ENCODE measurements at regions not wholly inside any gene's neighbourhood (a gene's known extent, or its start where the extent isn't known, plus 50 kb on each side); places are given as distances from the start of the nearest gene placed in this dataset.

DNA sequence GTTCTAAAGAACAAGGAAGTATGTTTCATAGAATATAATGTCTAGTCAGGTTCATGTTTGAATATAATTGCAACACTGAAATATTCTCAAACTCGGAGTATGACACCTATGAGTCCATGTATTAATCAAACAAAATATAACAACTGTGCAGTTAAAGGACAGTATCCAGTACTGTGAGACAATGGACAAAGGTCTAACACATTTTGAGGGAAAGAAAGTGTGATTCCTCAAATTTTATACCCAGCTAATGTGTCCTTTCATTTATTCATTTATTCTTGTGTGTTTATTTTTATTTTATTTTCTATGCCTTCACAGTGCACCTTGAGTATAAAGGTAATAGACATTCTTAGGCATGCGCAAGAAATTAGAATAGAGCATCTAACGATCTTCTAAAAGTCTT lies 401.0 kb upstream of the ZFHX3 start:
- Histone ChIP-seq H3K27me3 (no peaks in the 10 kb centered on the region), H3K27ac (no peak overlapping the region), H3K36me3 (no peaks in the 10 kb centered on the region), H3K9me3 (no peaks in the 10 kb centered on the region), H3K4me1 (no peaks in the 10 kb centered on the region), H3K4me3 (no peak overlapping the region)
- no peak for DNase-seq
- no peak for TF ChIP-seq POLR2A (IDR thresholded peaks at IDR 0.05)
- no peak for TF ChIP-seq CTCF (IDR thresholded peaks at IDR 0.05)

DNA sequence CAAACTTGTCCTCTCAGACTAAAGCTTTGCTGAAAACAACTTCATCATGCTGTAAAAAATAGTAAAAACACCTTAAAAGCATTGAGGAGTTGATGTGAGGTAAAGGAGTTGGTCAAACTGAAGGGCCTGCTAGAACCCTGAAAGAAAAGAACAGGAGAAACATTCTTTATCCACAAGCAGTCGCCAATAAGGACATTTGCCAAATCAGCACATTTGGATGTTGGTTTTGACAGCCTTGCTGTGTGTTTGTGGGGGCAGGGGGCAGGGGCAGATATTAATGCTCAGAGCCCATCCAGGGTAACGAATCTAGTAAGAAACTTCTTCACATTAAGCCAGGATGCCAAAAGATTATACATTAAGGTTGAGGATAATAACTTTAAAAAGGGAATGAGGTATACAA lies 399.9 kb upstream of the ZFHX3 start:
- H3K27me3 ChIP-seq, result no peaks in the 10 kb centered on the region
- DNase-seq, result no peak
- H3K4me3 ChIP-seq, result no peak overlapping the region
- H3K9me3 ChIP-seq, result no peaks in the 10 kb centered on the region
- H3K36me3 ChIP-seq, result no peaks in the 10 kb centered on the region
- H3K27ac ChIP-seq, result no peak overlapping the region
- TF ChIP-seq CTCF (IDR thresholded peaks at IDR 0.05), result no peak
- no peak for TF ChIP-seq POLR2A (IDR thresholded peaks at IDR 0.05)
- H3K4me1 ChIP-seq, result no peaks in the 10 kb centered on the region

DNA sequence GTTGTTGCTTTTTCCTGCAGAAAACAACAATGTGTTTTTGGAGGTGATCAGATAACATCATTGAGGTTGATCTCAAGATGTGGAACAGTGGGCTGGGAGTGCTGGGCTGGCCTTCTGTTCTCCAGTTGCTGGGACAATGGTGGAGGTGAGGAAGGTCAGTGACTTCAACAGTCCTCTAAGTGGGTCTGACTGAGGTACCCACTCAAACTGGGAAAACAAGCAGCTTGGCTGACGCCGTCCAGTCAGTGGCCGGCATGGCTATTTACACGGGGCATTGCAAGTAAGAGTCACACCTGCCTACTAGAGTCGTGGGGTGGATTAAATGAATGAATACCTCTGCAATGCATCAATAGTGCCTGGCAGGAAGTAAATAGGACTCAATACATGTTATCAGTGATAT lies 386.7 kb upstream of the ZFHX3 start:
- no peak for TF ChIP-seq POLR2A (IDR thresholded peaks at IDR 0.05)
- no peak for TF ChIP-seq CTCF (IDR thresholded peaks at IDR 0.05)
- Histone ChIP-seq H3K36me3 (no peaks in the 10 kb centered on the region), H3K27me3 (no peaks in the 10 kb centered on the region), H3K27ac (no peak overlapping the region), H3K4me3 (no peak overlapping the region), H3K4me1 (no peaks in the 10 kb centered on the region), H3K9me3 (no peaks in the 10 kb centered on the region)
- DNase-seq, result no peak

DNA sequence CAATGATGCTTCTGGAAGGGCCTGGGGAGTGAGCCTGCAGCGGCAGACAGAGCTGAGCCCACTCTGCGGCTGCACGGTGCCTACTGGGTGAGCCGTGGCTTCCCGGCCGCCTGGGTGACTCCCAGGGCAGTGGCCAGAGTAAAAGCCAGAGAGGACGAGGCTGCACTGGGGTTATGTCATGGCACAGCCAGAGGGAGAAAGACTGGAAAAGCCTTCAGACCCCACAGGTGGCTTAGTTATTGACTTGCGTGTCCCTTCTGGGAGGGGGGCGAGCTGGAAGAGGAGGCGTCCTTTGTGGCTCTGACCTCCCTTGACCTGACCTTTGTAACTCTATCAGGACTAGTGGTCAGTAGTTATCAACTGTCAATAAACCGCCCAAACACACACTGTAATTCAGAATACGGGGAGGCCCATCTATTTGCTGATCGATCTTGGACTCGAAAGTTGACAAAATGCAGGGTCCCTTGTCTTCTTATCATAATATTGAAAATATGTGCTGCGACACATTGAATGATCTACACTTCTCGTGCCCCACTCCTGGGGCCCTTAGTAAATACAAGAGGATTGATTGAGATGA lies 385.9 kb upstream of the ZFHX3 start:
- no peaks in the 10 kb centered on the region for H3K9me3 ChIP-seq
- H3K27me3 ChIP-seq, result no peaks in the 10 kb centered on the region
- H3K4me1 ChIP-seq, result no peaks in the 10 kb centered on the region
- H3K4me3 ChIP-seq, result no peak overlapping the region
- TF ChIP-seq POLR2A (IDR thresholded peaks at IDR 0.05) (no peak), CTCF (IDR thresholded peaks at IDR 0.05) (no peak)
- no peaks in the 10 kb centered on the region for H3K36me3 ChIP-seq
- no peak for DNase-seq
- no peak overlapping the region for H3K27ac ChIP-seq

- no peaks in the 10 kb centered on the region for H3K9me3 ChIP-seq
- DNase-seq, result no peak
- no peak overlapping the region for H3K27ac ChIP-seq
- no peaks in the 10 kb centered on the region for H3K27me3 ChIP-seq
- H3K36me3 ChIP-seq, result no peaks in the 10 kb centered on the region
- no peak for TF ChIP-seq CTCF (IDR thresholded peaks at IDR 0.05)
- no peak for TF ChIP-seq POLR2A (IDR thresholded peaks at IDR 0.05)
- H3K4me1 ChIP-seq, result no peaks in the 10 kb centered on the region
- H3K4me3 ChIP-seq, result no peak overlapping the region
These were observed 385.2 kb upstream of the ZFHX3 start for GRCh38 chr16:73432850-73433730.
